ENCODE measurements at regions not wholly inside any gene's neighbourhood (a gene's known extent, or its start where the extent isn't known, plus 50 kb on each side); places are given as distances from the start of the nearest gene placed in this dataset.
"Not testable (repeated sequence)": the region's sequence is repeated elsewhere in the genome, so short reads cannot be mapped to it uniquely, and the experiment has no call there.

DNA sequence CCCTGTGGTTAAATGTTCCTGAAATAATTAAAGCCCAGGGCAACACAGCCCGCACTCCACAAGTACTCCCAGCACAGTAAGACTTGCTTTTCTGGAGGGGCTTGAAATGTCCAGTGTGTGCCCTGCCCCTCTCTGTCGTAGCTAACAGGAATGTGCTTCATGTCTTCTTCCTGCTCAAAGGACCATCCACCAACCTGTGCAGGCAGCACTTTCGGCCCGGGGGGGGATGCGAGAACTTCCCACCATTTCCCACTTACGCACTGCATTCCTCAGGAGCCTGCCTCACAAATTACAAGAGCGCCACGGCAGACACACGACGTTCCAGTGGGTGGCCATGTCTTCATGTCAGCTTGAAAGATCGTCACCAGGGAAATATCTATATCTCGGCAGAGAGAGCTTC lies 70.3 kb upstream of the CLEC6A start:
- FAIRE-seq; DNase-seq (ENCODE audit: insufficient read length, low spot score): not testable (repeated sequence)

GRCh38 chr12:8386661-8387060 lies 69.1 kb upstream of the CLEC6A start:
- not testable (repeated sequence) for FAIRE-seq; DNase-seq (ENCODE audit: insufficient read length, low spot score)

GRCh38 chr12:8389296-8389695 lies 66.5 kb upstream of the CLEC6A start:
- not testable (repeated sequence) for FAIRE-seq; DNase-seq (ENCODE audit: insufficient read length, low spot score)

- not testable (repeated sequence) for FAIRE-seq; DNase-seq (ENCODE audit: insufficient read length, low spot score)
These were observed 65.6 kb upstream of the CLEC6A start for GRCh38 chr12:8390001-8390777.

DNA sequence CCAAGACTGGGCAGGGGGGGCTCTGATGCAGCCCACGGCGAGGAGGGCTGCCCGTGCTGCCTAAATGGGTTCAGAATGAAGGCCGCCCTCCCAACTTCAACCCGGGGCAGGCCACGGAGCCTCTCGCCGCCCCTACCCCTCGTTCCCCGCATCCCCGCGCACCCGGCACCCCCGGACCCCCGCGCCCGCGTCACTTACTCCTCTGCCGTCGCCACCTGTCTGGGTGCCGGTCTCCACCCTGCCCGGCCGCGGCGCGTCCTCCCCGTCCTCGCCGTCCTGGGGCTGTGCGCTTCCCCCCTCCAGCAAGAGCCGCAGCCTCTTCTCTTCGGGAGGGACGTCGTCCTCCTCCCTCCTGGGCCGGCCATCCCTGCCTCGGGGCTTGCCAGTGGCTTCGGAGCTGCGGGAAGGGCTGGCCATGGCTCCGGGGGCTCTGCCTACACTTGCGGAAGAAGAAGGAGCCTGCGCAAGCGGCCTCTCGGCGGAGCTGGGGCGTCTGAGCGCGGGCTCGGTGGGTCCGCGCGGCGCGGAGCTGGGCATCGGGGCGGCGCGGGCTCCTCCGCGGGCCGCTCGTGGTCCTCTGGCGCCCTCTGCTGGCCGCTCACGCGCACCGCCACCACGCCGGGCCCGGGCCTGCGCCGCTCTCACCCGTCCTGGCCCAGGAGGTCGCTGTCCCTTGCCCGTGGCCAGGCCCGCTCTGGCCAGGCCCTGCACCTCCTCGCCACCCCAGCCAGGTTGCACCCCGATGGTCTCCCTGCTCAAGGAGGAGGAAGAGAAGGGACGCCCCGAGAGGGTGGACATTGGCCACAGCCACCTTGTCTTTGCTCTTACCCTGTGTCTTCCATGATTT lies 59.3 kb upstream of the CLEC6A start:
- DNase-seq (ENCODE audit: insufficient read length, low spot score); FAIRE-seq: not testable (repeated sequence)
- TF ChIP-seq CTCF (IDR thresholded peaks at IDR 0.05; ENCODE audit: insufficient read depth, missing control alignments) = peak; percentile 45

GRCh38 chr12:8397378-8397777 lies 58.4 kb upstream of the CLEC6A start:
- not testable (repeated sequence) for DNase-seq (ENCODE audit: insufficient read length, low spot score); FAIRE-seq

DNA sequence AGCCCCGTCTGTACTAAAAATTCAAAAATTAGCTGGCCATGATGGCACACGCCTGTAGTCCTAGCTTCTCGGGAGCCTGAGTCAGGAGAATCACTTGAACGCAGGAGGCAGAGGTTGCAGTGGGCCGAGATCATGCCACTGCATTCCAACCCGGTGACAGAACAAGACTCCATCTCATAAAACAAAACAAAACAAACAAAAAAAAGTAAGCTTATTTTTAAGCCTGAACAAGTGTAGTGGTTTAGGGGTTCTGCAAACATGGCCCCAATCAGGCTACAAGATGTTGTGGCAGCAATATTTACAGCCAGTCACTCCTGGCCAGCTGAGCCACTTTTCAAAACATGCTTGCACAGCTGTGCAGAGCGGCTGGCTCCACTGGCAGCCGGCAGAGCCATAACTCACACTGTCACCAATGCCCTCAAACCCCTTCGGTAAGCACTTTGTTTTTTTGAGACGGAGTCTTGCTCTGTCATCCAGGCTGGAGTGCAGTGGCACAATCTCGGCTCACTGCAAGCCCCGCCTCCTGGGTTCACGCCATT lies 56.2 kb upstream of the CLEC6A start:
- DNase-seq (ENCODE audit: insufficient read length, low spot score); FAIRE-seq: not testable (repeated sequence)

GRCh38 chr12:8403834-8404233 lies 51.9 kb upstream of the CLEC6A start:
- not testable (repeated sequence) for FAIRE-seq

GRCh38 chr12:8404341-8404740 lies 51.4 kb upstream of the CLEC6A start:
- DNase-seq (ENCODE audit: insufficient read length, low spot score); FAIRE-seq: not testable (repeated sequence)

More at GRCh38 chr12:8403834-8404233, 51.9 kb upstream of the CLEC6A start:
- DNase-seq (ENCODE audit: insufficient read length, low spot score) = not testable (repeated sequence)

All from D721Med (cell line).